Dendritic cell treated with granulocyte-macrophage colony-stimulating factor and Interleukin-4, amounts not matched to agents 40 ng/mL and 50 ng/mL, for 4 days (primary cell): ENCODE measurements at regions not wholly inside any gene's neighbourhood (a gene's known extent, or its start where the extent isn't known, plus 50 kb on each side); places are given as distances from the start of the nearest gene placed in this dataset.
"Not testable (repeated sequence)": the region's sequence is repeated elsewhere in the genome, so short reads cannot be mapped to it uniquely, and the experiment has no call there.

Source experiments
- H3K27ac Mint-ChIP-seq: one replicate; pipeline ENCODE4 v1.8.0; 2022; ENCODE audit warnings: mild to moderate bottlenecking, mixed read lengths
- H3K27me3 Mint-ChIP-seq: one replicate; pipeline ENCODE4 v1.8.0; 2022; ENCODE audit warnings: mild to moderate bottlenecking, mixed read lengths
- H3K36me3 Mint-ChIP-seq: one replicate; pipeline ENCODE4 v1.8.0; 2022; ENCODE audit warnings: low read depth, mixed read lengths
- H3K4me1 Mint-ChIP-seq: one replicate; pipeline ENCODE4 v1.8.0; 2022; ENCODE audit warnings: low read depth, mixed read lengths
- H3K4me3 Mint-ChIP-seq: one replicate; pipeline ENCODE4 v1.8.0; 2022; ENCODE audit warnings: mild to moderate bottlenecking, moderate library complexity, mixed read lengths
- H3K9me3 Mint-ChIP-seq: one replicate; pipeline ENCODE4 v1.8.0; 2022; ENCODE audit warnings: mixed read lengths
- intact Hi-C: fragments of 100-400 bp; cut with micrococcal nuclease; formaldehyde crosslinking; loops from one replicate; pipeline ENCODE4 v1.15.0; 2022

DNA sequence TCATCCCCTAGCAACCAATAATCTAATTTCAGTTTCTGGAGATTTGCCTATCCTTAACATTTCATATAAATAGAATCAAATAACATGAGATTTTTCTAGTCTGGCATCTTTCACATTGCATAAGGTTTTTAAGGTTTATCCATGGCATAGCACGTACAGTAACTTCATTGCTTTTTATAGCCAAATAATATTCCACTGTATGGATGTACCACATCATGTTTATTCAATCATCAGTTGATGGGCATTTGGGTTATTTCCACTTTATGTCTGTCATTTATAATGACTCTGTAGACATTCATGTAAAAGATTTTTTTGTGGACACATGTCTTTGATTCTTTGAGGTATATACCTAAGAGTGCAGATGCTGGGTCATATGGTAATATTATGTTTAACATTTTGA lies 1052.6 kb downstream of the DNAJB9 start:
- intact Hi-C loops = no loop called here
- Mint-ChIP-seq H3K4me3 (no peak overlapping the region), H3K27ac (no peak overlapping the region), H3K9me3 (peaks cover 43% of the 10 kb centered on the region), H3K27me3 (no peaks in the 10 kb centered on the region), H3K36me3 (no peaks in the 10 kb centered on the region), H3K4me1 (no peaks in the 10 kb centered on the region)

DNA sequence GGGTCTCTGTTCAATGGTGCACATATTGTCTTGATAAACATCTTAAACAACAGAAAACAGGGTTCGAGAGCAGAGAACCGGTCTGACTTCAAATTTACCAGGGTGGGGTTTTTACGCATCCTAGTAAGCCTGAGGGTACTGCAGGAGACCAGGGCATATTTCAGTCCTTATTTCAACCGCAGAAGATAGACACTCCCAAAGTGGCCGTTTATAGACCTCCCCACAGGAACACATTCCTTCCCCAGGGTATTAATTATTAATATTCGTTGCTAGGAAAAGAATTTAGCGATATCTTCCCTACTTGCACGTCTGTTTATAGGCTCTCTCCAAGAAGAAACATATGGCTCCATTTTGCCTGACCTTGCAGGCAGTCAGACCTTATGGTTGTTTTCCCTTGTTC lies 1063.2 kb downstream of the DNAJB9 start:
- H3K27ac Mint-ChIP-seq, H3K36me3 Mint-ChIP-seq, H3K4me1 Mint-ChIP-seq, intact Hi-C loops, H3K27me3 Mint-ChIP-seq, H3K4me3 Mint-ChIP-seq: not testable (repeated sequence)
- peaks cover 33% of the 10 kb centered on the region for H3K9me3 Mint-ChIP-seq

DNA sequence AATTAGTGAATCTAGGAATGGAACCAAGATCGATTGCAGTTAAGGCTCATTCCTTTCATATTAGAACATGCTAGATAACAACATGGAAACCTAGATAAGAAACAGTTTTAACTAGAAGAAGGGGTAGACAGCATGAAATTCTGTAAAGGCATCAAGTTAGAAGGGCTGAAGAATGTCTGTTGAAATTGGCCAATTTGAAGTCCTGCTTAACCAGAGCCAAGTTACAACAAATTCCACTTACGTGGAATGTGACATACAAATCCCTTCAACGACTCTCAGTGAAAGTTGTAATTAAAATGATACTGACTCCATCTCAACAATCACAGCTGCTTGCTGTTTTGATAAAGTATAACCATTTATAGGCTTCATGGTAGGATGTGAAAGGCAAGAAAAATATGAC lies 1065.7 kb downstream of the DNAJB9 start:
- H3K9me3 Mint-ChIP-seq = peaks cover 20% of the 10 kb centered on the region
- H3K4me1 Mint-ChIP-seq = no peaks in the 10 kb centered on the region
- intact Hi-C loops = no loop called here
- H3K27me3 Mint-ChIP-seq = no peaks in the 10 kb centered on the region
- no peak overlapping the region for H3K4me3 Mint-ChIP-seq
- H3K27ac Mint-ChIP-seq = no peak overlapping the region
- H3K36me3 Mint-ChIP-seq = no peaks in the 10 kb centered on the region

DNA sequence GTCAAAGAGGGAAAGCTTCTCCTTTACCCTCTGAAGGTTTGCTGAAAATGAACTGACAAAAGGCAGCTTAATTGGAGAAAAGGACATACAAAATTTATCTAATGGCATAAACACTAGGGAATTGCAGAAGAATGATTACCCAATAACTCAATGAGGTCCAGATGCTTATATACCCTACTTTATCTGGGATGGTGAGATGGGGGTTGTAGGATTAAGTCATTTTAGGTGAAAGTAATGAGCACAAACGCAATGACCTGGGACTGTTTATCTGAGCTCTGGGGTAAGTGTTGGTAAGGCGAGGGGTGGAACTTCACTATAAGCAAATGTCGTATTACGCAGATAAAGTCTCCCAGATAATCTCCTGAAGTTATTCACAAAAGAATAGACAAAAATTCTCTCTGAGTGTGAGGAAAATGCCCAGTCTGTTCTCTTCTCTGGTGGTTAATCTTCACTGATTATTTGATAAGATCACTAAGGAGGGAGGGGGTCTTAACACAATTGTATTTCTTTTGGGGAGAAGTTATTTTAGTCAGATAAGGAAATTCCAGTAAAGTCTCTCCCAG lies 1067.8 kb downstream of the DNAJB9 start:
- H3K27me3 Mint-ChIP-seq = no peaks in the 10 kb centered on the region
- H3K27ac Mint-ChIP-seq = no peak overlapping the region
- H3K4me1 Mint-ChIP-seq = no peaks in the 10 kb centered on the region
- H3K9me3 Mint-ChIP-seq = peaks cover 12% of the 10 kb centered on the region
- intact Hi-C loops = no loop called here
- no peak overlapping the region for H3K4me3 Mint-ChIP-seq
- H3K36me3 Mint-ChIP-seq = no peaks in the 10 kb centered on the region

DNA sequence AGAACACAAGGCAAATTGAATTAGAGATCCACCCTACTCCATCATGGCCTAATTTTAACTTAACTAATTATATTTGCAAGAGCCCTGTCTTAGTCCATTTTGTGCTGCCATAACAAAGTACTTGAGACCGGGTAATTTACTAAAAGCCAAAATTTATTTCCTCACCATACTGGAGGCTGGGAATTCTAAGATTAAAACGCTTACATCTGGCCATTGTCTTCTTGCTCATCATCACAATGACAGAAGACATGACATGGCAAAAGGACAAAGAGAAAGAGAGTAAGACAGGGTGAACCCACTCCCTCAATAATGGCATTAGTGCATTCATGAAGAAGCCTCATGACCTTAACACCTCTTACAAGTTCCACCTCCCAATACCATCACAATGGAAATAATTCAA lies 1068.6 kb downstream of the DNAJB9 start:
- Mint-ChIP-seq H3K9me3 (peaks cover 6% of the 10 kb centered on the region), H3K36me3 (no peaks in the 10 kb centered on the region), H3K27me3 (no peaks in the 10 kb centered on the region), H3K4me1 (no peaks in the 10 kb centered on the region), H3K27ac (no peak overlapping the region), H3K4me3 (no peak overlapping the region)
- intact Hi-C loops = no loop called here

DNA sequence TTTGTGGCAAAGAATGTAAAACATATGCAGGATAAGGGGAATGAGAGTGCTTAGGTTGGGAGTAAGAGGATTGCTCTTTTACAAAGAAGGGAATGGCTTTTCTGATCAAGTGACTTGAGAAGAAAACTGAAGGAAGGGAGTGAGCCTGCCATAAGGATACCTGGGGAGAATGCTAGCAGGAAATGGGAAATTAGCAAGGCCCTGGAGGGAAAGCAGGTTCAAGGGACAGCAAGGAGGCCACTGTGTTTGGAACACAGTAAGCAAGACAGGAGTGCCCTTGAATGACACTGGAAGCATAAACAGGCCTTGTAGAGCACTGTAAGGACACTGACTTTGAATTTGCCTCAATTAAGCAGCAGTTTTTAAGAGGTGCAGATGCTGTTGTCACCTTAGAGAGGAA lies 1069.9 kb downstream of the DNAJB9 start:
- intact Hi-C loops = no loop called here
- no peaks in the 10 kb centered on the region for H3K4me1 Mint-ChIP-seq
- H3K27me3 Mint-ChIP-seq = no peaks in the 10 kb centered on the region
- H3K4me3 Mint-ChIP-seq = no peak overlapping the region
- no peaks in the 10 kb centered on the region for H3K36me3 Mint-ChIP-seq
- no peak overlapping the region for H3K27ac Mint-ChIP-seq
- H3K9me3 Mint-ChIP-seq = peaks cover 6% of the 10 kb centered on the region

DNA sequence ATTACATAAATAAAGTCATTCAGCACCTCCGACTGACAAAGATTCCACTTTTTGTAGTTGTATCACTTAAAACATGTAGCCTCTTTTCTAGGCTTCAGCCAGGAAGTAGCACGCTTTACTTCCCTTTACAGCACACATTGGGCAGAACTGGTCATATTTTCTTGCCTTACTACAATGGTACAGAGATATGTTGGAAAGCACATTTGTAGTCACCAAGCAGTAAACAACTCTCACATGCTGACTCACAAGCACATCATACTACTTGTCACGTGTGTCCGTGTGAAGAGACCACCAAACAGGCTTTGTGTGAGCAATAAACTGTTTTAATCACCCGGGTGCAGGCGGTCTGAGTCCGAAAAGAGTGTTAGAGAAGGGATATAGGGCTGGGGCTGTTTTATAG lies 1071.8 kb downstream of the DNAJB9 start:
- no peaks in the 10 kb centered on the region for H3K36me3 Mint-ChIP-seq
- intact Hi-C loops = no loop called here
- no peaks in the 10 kb centered on the region for H3K4me1 Mint-ChIP-seq
- H3K27me3 Mint-ChIP-seq = no peaks in the 10 kb centered on the region
- no peak overlapping the region for H3K4me3 Mint-ChIP-seq
- no peak overlapping the region for H3K27ac Mint-ChIP-seq
- peaks cover 6% of the 10 kb centered on the region for H3K9me3 Mint-ChIP-seq

DNA sequence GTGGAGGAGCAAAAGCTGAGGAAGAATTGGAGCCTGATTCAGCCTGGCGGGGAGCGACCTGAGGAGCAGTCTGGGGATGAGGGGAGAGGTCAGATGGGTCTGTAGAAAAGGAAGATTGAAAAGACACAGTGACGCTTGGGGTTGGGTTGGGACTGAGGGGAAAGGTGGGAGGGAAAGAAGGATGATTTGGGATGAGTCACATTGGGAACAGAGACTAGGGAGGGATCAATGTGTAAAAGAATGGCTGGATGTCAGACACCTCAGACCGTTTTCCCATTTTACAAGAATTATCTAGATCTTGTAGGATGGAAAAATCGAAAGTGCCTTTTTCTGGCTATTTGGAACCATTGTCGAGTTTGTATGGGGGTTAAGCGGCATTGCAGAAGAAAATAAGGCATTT lies 1076.5 kb downstream of the DNAJB9 start:
- H3K4me1 Mint-ChIP-seq = no peaks in the 10 kb centered on the region
- no peaks in the 10 kb centered on the region for H3K9me3 Mint-ChIP-seq
- H3K4me3 Mint-ChIP-seq = no peak overlapping the region
- H3K27ac Mint-ChIP-seq = no peak overlapping the region
- no peaks in the 10 kb centered on the region for H3K27me3 Mint-ChIP-seq
- intact Hi-C loops = no loop called here
- no peaks in the 10 kb centered on the region for H3K36me3 Mint-ChIP-seq

DNA sequence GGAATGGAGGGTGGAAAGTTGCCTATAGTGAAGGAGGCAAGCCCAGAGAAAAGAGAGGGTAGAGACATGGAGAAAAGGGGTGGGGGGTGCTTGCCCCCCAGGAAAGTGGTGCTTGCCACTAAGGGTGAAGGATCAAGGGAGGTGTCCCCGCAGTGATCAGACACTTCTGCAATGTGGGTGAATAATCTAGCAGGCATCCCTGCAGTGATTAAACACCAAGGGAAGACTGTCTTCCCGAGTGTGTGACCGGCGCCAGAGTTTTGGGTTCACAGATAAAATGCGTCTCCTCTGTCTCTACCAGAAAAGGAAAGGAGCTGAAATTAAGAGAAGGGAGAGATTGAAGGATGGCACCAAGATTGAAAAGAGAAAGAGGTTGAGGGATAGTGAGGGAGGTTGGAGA lies 1076.9 kb downstream of the DNAJB9 start:
- intact Hi-C loops, H3K4me3 Mint-ChIP-seq, H3K27ac Mint-ChIP-seq, H3K27me3 Mint-ChIP-seq, H3K9me3 Mint-ChIP-seq, H3K4me1 Mint-ChIP-seq, H3K36me3 Mint-ChIP-seq: not testable (repeated sequence)

DNA sequence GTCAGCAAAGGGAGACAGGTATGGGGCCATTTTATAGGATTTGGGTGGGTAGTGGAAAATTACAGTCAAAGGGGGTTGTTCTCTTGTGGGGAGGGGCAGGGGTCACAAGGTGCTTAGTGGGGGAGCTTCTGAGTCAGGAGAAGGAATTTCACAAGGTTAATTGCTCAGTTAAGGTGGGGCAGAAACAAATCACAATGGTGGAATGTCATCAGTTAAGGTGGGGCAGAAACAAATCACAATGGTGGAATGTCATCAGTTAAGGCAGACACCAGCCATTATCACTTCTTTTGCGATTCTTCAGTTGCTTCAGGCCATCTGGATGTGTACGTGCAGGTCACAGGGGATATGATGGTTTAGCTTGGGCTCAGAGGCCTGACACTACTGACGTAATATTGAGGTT lies 1077.6 kb downstream of the DNAJB9 start:
- H3K4me3 Mint-ChIP-seq, H3K9me3 Mint-ChIP-seq, H3K36me3 Mint-ChIP-seq, intact Hi-C loops, H3K27me3 Mint-ChIP-seq, H3K4me1 Mint-ChIP-seq, H3K27ac Mint-ChIP-seq: not testable (repeated sequence)

DNA sequence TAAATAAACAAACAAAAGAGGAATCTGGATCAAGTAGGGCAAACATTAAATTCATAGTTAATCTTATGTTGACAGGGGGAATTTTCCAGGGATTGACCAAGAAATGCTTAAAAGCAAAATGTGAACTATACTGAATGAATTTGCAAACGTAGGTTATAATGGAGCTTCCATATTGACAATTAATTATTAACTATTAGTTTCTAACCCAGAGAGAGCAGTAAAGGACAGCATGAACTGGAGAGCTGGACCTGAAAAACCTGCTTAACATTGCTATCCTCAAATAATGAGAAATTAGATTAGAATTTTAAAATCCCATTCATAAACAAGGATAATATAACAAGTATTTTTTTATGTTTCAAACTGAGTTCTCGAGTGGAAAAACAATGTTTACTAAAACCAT lies 1089.6 kb downstream of the DNAJB9 start:
- Mint-ChIP-seq H3K27ac (no peak overlapping the region), H3K4me1 (no peaks in the 10 kb centered on the region), H3K9me3 (no peaks in the 10 kb centered on the region), H3K4me3 (no peak overlapping the region), H3K36me3 (no peaks in the 10 kb centered on the region), H3K27me3 (no peaks in the 10 kb centered on the region)
- intact Hi-C loops = no loop called here

DNA sequence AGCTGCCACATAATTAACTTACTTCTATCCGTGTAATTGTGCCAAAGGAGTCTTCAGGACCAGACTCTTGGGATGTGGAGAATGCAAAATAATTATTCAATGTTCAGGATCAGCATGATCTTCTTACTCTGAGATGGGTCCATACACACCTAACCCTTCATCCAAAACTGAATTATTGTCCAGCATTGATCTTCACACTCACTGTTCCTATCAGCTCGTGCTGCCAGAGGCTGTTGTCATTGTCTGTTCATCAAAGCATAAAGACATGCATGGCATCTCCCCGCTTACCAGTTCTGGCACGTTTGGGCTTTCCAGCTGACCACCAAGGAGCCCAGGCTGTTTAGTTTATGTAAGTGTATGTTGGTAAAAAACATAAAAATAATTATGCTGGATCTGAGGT lies 1090.7 kb downstream of the DNAJB9 start:
- Mint-ChIP-seq H3K4me1 (no peaks in the 10 kb centered on the region), H3K27me3 (no peaks in the 10 kb centered on the region), H3K36me3 (no peaks in the 10 kb centered on the region), H3K4me3 (no peak overlapping the region), H3K9me3 (no peaks in the 10 kb centered on the region), H3K27ac (no peak overlapping the region)
- intact Hi-C loops = loop anchor here (5.0 kb wide), 1 partner anchor 52 kb away; no protein-coding TSS in a partner anchor

DNA sequence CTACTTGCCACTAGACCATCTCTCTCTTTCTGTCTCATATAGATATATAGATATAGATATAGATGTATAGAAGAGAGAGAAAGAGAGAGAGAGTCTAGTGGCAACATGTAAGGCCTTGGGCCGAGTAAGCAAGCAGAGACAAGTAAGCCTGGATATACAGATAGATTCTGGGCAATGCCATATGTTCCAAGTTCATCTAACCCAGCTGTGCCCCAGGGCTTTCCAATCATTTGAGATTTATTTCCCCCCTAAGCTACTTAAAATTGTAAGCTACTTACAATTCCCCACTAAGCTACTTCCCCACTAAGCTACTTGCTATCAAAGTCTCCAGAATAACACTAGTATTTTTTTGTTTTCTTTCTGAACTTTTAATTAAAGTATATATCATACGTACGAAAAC lies 1094.1 kb downstream of the DNAJB9 start:
- H3K27me3 Mint-ChIP-seq = no peaks in the 10 kb centered on the region
- no peak overlapping the region for H3K4me3 Mint-ChIP-seq
- no peaks in the 10 kb centered on the region for H3K4me1 Mint-ChIP-seq
- H3K36me3 Mint-ChIP-seq = no peaks in the 10 kb centered on the region
- intact Hi-C loops = loop anchor here (5.0 kb wide), 1 partner anchor 48 kb away; no protein-coding TSS in a partner anchor
- H3K27ac Mint-ChIP-seq = no peak overlapping the region
- peaks cover 10% of the 10 kb centered on the region for H3K9me3 Mint-ChIP-seq

DNA sequence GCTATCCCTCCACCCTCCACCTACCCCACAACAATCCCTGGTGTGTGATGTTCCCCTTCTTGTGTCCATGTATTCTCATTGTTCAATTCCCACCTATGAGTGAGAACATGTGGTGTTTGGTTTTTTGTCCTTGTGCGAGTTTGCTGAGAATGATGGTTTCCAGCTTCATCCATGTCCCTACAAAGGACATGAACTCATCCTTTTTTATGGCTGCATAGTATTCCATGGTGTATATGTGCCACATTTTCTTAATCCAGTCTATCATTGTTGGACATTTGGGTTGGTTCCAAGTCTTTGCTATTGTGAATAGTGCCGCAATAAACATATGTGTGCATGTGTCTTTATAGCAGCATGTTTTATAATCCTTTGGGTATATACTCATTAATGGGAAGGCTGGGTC lies 1117.6 kb downstream of the DNAJB9 start:
- H3K4me3 Mint-ChIP-seq, H3K36me3 Mint-ChIP-seq, H3K27ac Mint-ChIP-seq, intact Hi-C loops, H3K4me1 Mint-ChIP-seq, H3K27me3 Mint-ChIP-seq: not testable (repeated sequence)
- peaks cover 30% of the 10 kb centered on the region for H3K9me3 Mint-ChIP-seq

DNA sequence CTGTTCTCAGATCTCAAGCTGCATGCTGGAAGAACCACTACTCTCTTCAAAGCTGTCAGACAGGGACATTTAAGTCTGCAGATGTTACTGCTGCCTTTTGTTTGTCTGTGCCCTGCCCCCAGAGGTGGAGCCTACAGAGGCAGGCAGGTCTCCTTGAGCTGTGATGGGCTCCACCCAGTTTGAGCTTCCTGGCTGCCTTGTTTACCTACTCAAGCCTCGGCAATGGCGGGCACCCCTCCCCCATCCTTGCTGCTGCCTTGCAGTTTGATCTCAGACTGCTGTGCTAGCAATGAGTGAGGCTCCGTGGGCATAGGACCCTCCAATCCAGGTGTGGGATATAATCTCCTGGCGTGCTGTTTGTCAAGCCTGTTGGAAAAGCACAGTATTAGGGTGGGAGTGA lies 1122.9 kb downstream of the DNAJB9 start:
- H3K4me1 Mint-ChIP-seq, H3K27ac Mint-ChIP-seq, H3K36me3 Mint-ChIP-seq, intact Hi-C loops, H3K27me3 Mint-ChIP-seq, H3K4me3 Mint-ChIP-seq: not testable (repeated sequence)
- peaks cover 52% of the 10 kb centered on the region for H3K9me3 Mint-ChIP-seq
